CD14-positive monocyte (primary cell): ENCODE measurements at regions not wholly inside any gene's neighbourhood (a gene's known extent, or its start where the extent isn't known, plus 50 kb on each side); places are given as distances from the start of the nearest gene placed in this dataset.

ENCODE experiments used
- DNase-seq, 3 donors: peaks; one replicate each; pipeline ENCODE4 v3.0.0-alpha.2; 2011 to 2022
- H2AFZ ChIP-seq: 2 replicates; pipeline ENCODE4 v1.6.0; 2012; ENCODE audit warnings: mild to moderate bottlenecking, low read depth, low read length, inconsistent platforms; ENCODE audit not compliant: insufficient read depth, poor library complexity, severe bottlenecking
- H3K27ac ChIP-seq, 2 donors: 1 replicate in 1 of 2; 2 replicates in 1 of 2; pipeline ENCODE4 v1.5.1; 2012 to 2013; ENCODE audit warnings: low read length in 2 of 2, control low read depth in 1 of 2, inconsistent platforms in 1 of 2, low read depth in 1 of 2, mild to moderate bottlenecking in 1 of 2
- H3K27me3 ChIP-seq, 2 donors: one replicate each; pipeline versions ENCODE4 v1.6.0 to v1.6.1; 2011 to 2013; ENCODE audit warnings: low read length in 2 of 2; ENCODE audit not compliant: control insufficient read depth in 2 of 2, insufficient read depth in 2 of 2
- H3K36me3 ChIP-seq, 2 donors: replicated peaks in 1 of 2; 1 replicate in 1 of 2; 2 replicates in 1 of 2; pipeline versions ENCODE4 v1.5.1 to v1.6.1; 2012 to 2013; ENCODE audit warnings: low read length in 2 of 2, control low read depth in 1 of 2, inconsistent platforms in 1 of 2, mild to moderate bottlenecking in 1 of 2; ENCODE audit not compliant: insufficient read depth in 2 of 2, control insufficient read depth in 1 of 2
- H3K4me1 ChIP-seq, 2 donors: 1 replicate in 1 of 2; 2 replicates in 1 of 2; pipeline versions ENCODE4 v1.5.1 to v1.6.1; 2012 to 2013; ENCODE audit warnings: low read length in 2 of 2, control low read depth in 1 of 2, inconsistent platforms in 1 of 2, mild to moderate bottlenecking in 1 of 2, moderate library complexity in 1 of 2; ENCODE audit not compliant: insufficient read depth in 2 of 2, control insufficient read depth in 1 of 2
- H3K4me2 ChIP-seq: replicated peaks from 2 replicates; pipeline ENCODE3; 2012; ENCODE audit warnings: low read length, moderate library complexity, mild to moderate bottlenecking; ENCODE audit not compliant: poor library complexity, severe bottlenecking; ENCODE audit errors: extremely low read depth
- H3K4me3 ChIP-seq, 3 experiments: fragments of 200-600 bp in 1 of 3; sonication (generic) in 1 of 3; replicated peaks in 1 of 3; 1 replicate in 2 of 3; 2 replicates in 1 of 3; pipeline ENCODE4 v1.5.1; 2011 to 2013; ENCODE audit warnings: low read length in 3 of 3, mild to moderate bottlenecking in 3 of 3, control low read depth in 2 of 3, low read depth in 2 of 3, inconsistent platforms in 1 of 3, moderate library complexity in 1 of 3
- H3K79me2 ChIP-seq: 2 replicates; pipeline ENCODE4 v1.6.0; 2012; ENCODE audit warnings: mild to moderate bottlenecking, control low read depth, inconsistent platforms, low read length, moderate library complexity; ENCODE audit not compliant: insufficient read depth
- H3K9ac ChIP-seq: 2 replicates; pipeline ENCODE4 v1.6.0; 2017; ENCODE audit warnings: low read length, mild to moderate bottlenecking; ENCODE audit not compliant: insufficient read depth, poor library complexity, severe bottlenecking
- H3K9me3 ChIP-seq, 2 donors: replicated peaks in 1 of 2; 1 replicate in 1 of 2; 2 replicates in 1 of 2; pipeline versions ENCODE4 v1.5.1 to v1.6.1; 2012 to 2013; ENCODE audit warnings: low read length in 2 of 2, control low read depth in 1 of 2; ENCODE audit not compliant: control insufficient read depth in 1 of 2, insufficient read depth in 1 of 2
- H4K20me1 ChIP-seq: 2 replicates; pipeline ENCODE4 v1.6.0; 2012; ENCODE audit warnings: mild to moderate bottlenecking, low read length, control low read depth, moderate library complexity; ENCODE audit not compliant: insufficient read depth
- H3K27ac Mint-ChIP-seq, 7 donors: one replicate each; pipeline ENCODE4 v1.8.0; 2020; ENCODE audit warnings: mild to moderate bottlenecking in 7 of 7, mixed read lengths in 7 of 7, moderate library complexity in 6 of 7, inconsistent platforms in 2 of 7
- H3K27me3 Mint-ChIP-seq, 3 donors: one replicate each; pipeline ENCODE4 v1.8.0; 2021 to 2022; ENCODE audit warnings: low read depth in 3 of 3, mild to moderate bottlenecking in 3 of 3, mixed read lengths in 3 of 3, moderate library complexity in 3 of 3, inconsistent platforms in 1 of 3
- H3K36me3 Mint-ChIP-seq, 2 donors: one replicate each; pipeline ENCODE4 v1.8.0; 2020; ENCODE audit warnings: mixed read lengths in 2 of 2, inconsistent platforms in 1 of 2, mild to moderate bottlenecking in 1 of 2
- H3K4me1 Mint-ChIP-seq: one replicate; pipeline ENCODE4 v1.8.0; 2020; ENCODE audit warnings: mild to moderate bottlenecking, mixed read lengths
- H3K4me3 Mint-ChIP-seq, 2 donors: one replicate each; pipeline ENCODE4 v1.8.0; 2020; ENCODE audit warnings: mild to moderate bottlenecking in 2 of 2, mixed read lengths in 2 of 2, moderate library complexity in 1 of 2
- H3K9me3 Mint-ChIP-seq, 7 donors: one replicate each; pipeline ENCODE4 v1.8.0; 2020 to 2022; ENCODE audit warnings: mixed read lengths in 7 of 7, mild to moderate bottlenecking in 6 of 7, moderate library complexity in 6 of 7, inconsistent platforms in 2 of 7
- CTCF ChIP-seq: fragments of 200-600 bp; IDR thresholded peaks from one replicate; pipeline ENCODE4 v1.8.0; 2022; ENCODE audit warnings: antibody characterized with exemption, mild to moderate bottlenecking
- WGBS: methylation state at CpG from one replicate; pipeline ENCODE4 v1.1.5; 2013; ENCODE audit warnings: missing lambda C conversion rate; ENCODE audit not compliant: insufficient coverage; 5-methylcytosine and 5-hydroxymethylcytosine counted together
- intact Hi-C, 2 donors: fragments of 100-400 bp; cut with micrococcal nuclease; formaldehyde crosslinking; loops; one replicate each; pipeline versions ENCODE4 v1.15.0 to v1.15.1; 2023

GRCh38 chr1:8203056-8203455 lies 114.9 kb upstream of the SLC45A1 start:
- Mint-ChIP-seq H3K4me3 (no peak overlapping the region), H3K9me3 (peaks cover 0 to 4% (median 0%) of the 10 kb centered on the region in 7 donors), H3K27ac (no peak overlapping the region), H3K36me3 (no peaks in the 10 kb centered on the region), H3K4me1 (peaks cover 54% of the 10 kb centered on the region), H3K27me3 (peaks cover 0 to 4% (median 4%) of the 10 kb centered on the region in 3 donors)
- Histone ChIP-seq H3K9ac (no peak overlapping the region), H3K79me2 (no peaks in the 10 kb centered on the region), H4K20me1 (no peaks in the 10 kb centered on the region), H3K4me3 (no peak overlapping the region), H3K4me2 (no peak overlapping the region), H3K27ac (no peak overlapping the region), H3K9me3 (peaks cover 0 to 2% of the 10 kb centered on the region in 2 donors), H3K27me3 (no peaks in the 10 kb centered on the region), H3K36me3 (no peaks in the 10 kb centered on the region), H2AFZ (no peak overlapping the region), H3K4me1 (peaks cover 30 to 38% of the 10 kb centered on the region in 2 donors)
- no peak for DNase-seq
- intact Hi-C loops, result no loop called here
- WGBS, result 96% methylated on average over 8 of the region's 9 CpGs
- TF ChIP-seq CTCF, result no peak

GRCh38 chr1:8202182-8202905 lies 115.6 kb upstream of the SLC45A1 start:
- intact Hi-C loops, result no loop called here
- H2AFZ ChIP-seq, result no peak overlapping the region
- Mint-ChIP-seq H3K4me1 (peaks cover 60% of the 10 kb centered on the region), H3K36me3 (no peaks in the 10 kb centered on the region), H3K27me3 (peaks cover 0 to 4% (median 3%) of the 10 kb centered on the region in 3 donors), H3K4me3 (no peak overlapping the region), H3K9me3 (peaks cover 0 to 4% (median 0%) of the 10 kb centered on the region in 7 donors), H3K27ac (no peak overlapping the region)
- DNase-seq, result no peak
- H3K27me3 ChIP-seq, result no peaks in the 10 kb centered on the region
- WGBS, result 91% methylated on average over 9 of the region's 19 CpGs
- no peak overlapping the region for H3K27ac ChIP-seq
- no peak overlapping the region for H3K4me3 ChIP-seq
- no peak for TF ChIP-seq CTCF
- no peaks in the 10 kb centered on the region for H4K20me1 ChIP-seq
- no peak overlapping the region for H3K4me2 ChIP-seq
- no peak overlapping the region for H3K9ac ChIP-seq
- no peaks in the 10 kb centered on the region for H3K79me2 ChIP-seq
- H3K36me3 ChIP-seq, result no peaks in the 10 kb centered on the region
- peaks cover 30 to 42% of the 10 kb centered on the region in 2 donors for H3K4me1 ChIP-seq
- H3K9me3 ChIP-seq, result peaks cover 0 to 2% of the 10 kb centered on the region in 2 donors
